ENCODE measurements at regions not wholly inside any gene's neighbourhood (a gene's known extent, or its start where the extent isn't known, plus 50 kb on each side); places are given as distances from the start of the nearest gene placed in this dataset.

- TF ChIP-seq CTCF (conservative IDR thresholded peaks at IDR 0.05; ENCODE audit: low read depth, low read length) (no peak), EZH2phosphoT487 (IDR thresholded peaks at IDR 0.05; ENCODE audit: borderline replicate concordance, low read length) (no peak), EZH2 (IDR thresholded peaks at IDR 0.05; ENCODE audit: low read length, unreplicated experiment) (no peak)
Measured at GRCh38 chr7:98701372-98701771, 84.3 kb downstream of the NPTX2 start.

All from PC-3 (cell line).